ENCODE measurements at regions not wholly inside any gene's neighbourhood (a gene's known extent, or its start where the extent isn't known, plus 50 kb on each side); places are given as distances from the start of the nearest gene placed in this dataset.

- Histone ChIP-seq H3K27me3 (ENCODE audit: insufficient read depth, low read length) (no peaks in the 10 kb centered on the region), H3K9ac (ENCODE audit: low read depth, low read length) (no peak overlapping the region), H3K4me1 (ENCODE audit: insufficient read depth, low read length) (peaks cover 5% of the 10 kb centered on the region; the same call in 1 of the 2 replicates), H3K36me3 (ENCODE audit: insufficient read depth, low read length) (no peaks in the 10 kb centered on the region), H3K4me3 (ENCODE audit: low read length) (no peak overlapping the region), H3K9me3 (ENCODE audit: insufficient read depth, low read depth, low read length) (peaks cover 5% of the 10 kb centered on the region; the same call in 1 of the 2 replicates), H3K27ac (ENCODE audit: low read depth, low read length) (no peak overlapping the region)
- 88% methylated on average over 6 of the region's 6 CpGs for WGBS
These were observed 304.2 kb downstream of the ADGRG6 start for GRCh38 chr6:142605922-142606485.

DNA sequence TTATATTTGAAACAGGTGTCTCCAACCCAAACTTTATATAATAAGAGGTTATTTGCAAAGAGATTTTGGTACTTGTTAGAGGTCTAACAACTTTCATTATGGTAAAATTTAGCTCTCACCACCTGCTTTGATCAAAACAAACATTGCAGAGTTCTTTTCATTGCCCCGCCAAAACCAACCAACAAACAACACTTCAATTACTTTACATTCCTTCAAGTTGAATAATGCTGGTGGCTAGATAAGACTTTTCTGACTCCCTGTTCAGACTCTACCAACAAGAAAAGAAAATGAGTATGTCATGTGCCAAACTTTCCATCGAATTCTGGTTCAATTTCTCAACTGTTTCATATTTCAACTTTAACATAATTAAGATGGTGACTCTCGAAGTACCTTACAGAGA is 311.1 kb downstream of the ADGRG6 start:
- H3K27ac ChIP-seq (ENCODE audit: low read depth, low read length), result no peak overlapping the region
- H3K36me3 ChIP-seq (ENCODE audit: insufficient read depth, low read length), result no peaks in the 10 kb centered on the region
- H3K9ac ChIP-seq (ENCODE audit: low read depth, low read length), result no peak overlapping the region
- no peaks in the 10 kb centered on the region for H3K9me3 ChIP-seq (ENCODE audit: insufficient read depth, low read depth, low read length)
- H3K4me3 ChIP-seq (ENCODE audit: low read length), result no peak overlapping the region
- WGBS, result 87% methylated on average over 2 of the region's 3 CpGs
- no peaks in the 10 kb centered on the region for H3K4me1 ChIP-seq (ENCODE audit: insufficient read depth, low read length)
- H3K27me3 ChIP-seq (ENCODE audit: insufficient read depth, low read length), result no peaks in the 10 kb centered on the region

DNA sequence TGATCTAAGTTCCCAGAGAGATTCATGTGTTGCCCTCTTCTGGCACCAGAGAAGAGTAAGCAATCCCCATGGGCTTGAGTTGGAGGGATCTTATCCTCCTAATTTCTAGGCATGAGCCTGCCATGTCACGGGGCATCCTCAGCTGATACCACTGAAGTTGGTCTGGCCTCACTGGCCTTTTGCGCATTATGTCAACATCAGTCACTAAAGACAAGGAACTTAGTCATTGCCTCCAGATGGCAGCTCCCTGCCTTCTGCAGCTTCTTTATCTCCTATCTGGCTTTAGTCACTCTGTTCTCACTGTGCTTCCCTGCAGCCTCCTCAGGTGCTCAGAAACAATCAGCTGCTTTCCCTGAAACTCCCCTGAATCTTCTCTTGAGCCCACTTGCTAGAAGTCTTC is 312.2 kb downstream of the ADGRG6 start:
- H3K27ac ChIP-seq (ENCODE audit: low read depth, low read length), result no peak overlapping the region
- no peak overlapping the region for H3K9ac ChIP-seq (ENCODE audit: low read depth, low read length)
- no peaks in the 10 kb centered on the region for H3K27me3 ChIP-seq (ENCODE audit: insufficient read depth, low read length)
- no peaks in the 10 kb centered on the region for H3K9me3 ChIP-seq (ENCODE audit: insufficient read depth, low read depth, low read length)
- WGBS, result 94% methylated on average over 2 of the region's 2 CpGs
- no peaks in the 10 kb centered on the region for H3K4me1 ChIP-seq (ENCODE audit: insufficient read depth, low read length)
- no peak overlapping the region for H3K4me3 ChIP-seq (ENCODE audit: low read length)
- H3K36me3 ChIP-seq (ENCODE audit: insufficient read depth, low read length), result no peaks in the 10 kb centered on the region

DNA sequence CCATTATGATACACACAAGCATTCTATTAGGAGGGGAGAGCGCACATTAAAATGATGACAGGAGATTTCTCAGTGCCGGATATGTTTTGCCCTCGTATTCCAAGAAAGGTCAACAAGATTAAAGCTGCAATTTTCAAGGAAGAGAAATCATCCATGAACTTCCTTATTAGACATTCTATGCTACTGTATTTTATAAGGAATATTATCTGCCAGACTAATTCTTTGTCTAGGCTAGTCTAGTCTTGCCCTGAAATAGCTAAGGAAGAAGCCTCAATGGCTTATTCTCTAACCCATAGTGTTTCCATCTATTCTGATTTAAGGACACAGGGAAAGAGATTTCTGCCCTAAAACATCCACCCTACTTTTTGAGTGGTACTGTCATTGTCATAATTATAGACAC is 315.4 kb downstream of the ADGRG6 start:
- no peak overlapping the region for H3K27ac ChIP-seq (ENCODE audit: low read depth, low read length)
- H3K4me1 ChIP-seq (ENCODE audit: insufficient read depth, low read length), result no peaks in the 10 kb centered on the region
- no peaks in the 10 kb centered on the region for H3K36me3 ChIP-seq (ENCODE audit: insufficient read depth, low read length)
- H3K4me3 ChIP-seq (ENCODE audit: low read length), result no peak overlapping the region
- WGBS, result 97% methylated on average over 3 of the region's 3 CpGs
- no peaks in the 10 kb centered on the region for H3K27me3 ChIP-seq (ENCODE audit: insufficient read depth, low read length)
- H3K9ac ChIP-seq (ENCODE audit: low read depth, low read length), result no peak overlapping the region
- H3K9me3 ChIP-seq (ENCODE audit: insufficient read depth, low read depth, low read length), result no peaks in the 10 kb centered on the region

GRCh38 chr6:142621822-142622221 is 320.0 kb downstream of the ADGRG6 start:
- Histone ChIP-seq H3K4me3 (ENCODE audit: low read length) (no peak overlapping the region), H3K9ac (ENCODE audit: low read depth, low read length) (no peak overlapping the region), H3K27ac (ENCODE audit: low read depth, low read length) (no peak overlapping the region), H3K27me3 (ENCODE audit: insufficient read depth, low read length) (no peaks in the 10 kb centered on the region), H3K36me3 (ENCODE audit: insufficient read depth, low read length) (no peaks in the 10 kb centered on the region), H3K4me1 (ENCODE audit: insufficient read depth, low read length) (0 out of 2 replicates have a peak, but pooled peaks cover 2% of the 10 kb centered on the region), H3K9me3 (ENCODE audit: insufficient read depth, low read depth, low read length) (no peaks in the 10 kb centered on the region)
- WGBS, result 100% methylated on average over 2 of the region's 2 CpGs

DNA sequence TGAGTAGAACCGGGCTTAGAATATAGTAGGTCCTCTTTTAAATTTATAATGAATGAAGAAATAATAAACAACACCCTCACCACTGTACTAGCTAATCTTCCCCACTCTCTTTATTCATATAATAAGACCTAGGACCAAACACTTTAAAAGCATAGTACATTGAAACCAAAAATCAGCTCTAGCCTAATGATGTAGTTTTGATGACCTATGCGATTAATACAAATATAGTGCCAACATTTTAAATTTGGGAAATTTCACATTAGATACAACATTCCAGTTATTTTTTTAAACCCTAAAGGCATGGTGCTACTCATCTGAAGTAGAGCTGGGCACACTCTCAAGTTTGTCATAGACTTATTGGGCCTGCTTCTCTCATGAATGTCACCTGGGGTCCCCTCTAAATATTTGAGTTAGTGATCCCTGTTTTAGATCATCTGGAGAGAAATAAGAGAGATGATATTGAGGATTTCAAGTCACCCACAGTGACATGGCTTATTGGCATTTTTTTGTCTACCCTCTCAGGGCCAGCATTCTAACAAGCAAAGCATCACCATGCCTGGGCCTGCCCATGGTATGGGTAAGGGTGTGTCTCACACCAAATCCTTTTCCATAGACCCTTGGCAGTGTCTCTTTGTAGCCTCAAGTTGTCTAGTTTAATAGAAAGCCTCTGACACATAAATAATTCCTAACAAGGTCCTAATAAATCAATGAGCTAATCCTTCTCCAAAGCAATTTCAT is 319.8 kb downstream of the HIVEP2 start:
- Histone ChIP-seq H3K27me3 (ENCODE audit: insufficient read depth, low read length) (no peaks in the 10 kb centered on the region), H3K9me3 (ENCODE audit: insufficient read depth, low read depth, low read length) (no peaks in the 10 kb centered on the region), H3K4me3 (ENCODE audit: low read length) (no peak overlapping the region), H3K4me1 (ENCODE audit: insufficient read depth, low read length) (0 out of 2 replicates have a peak, but pooled peaks cover 2% of the 10 kb centered on the region), H3K36me3 (ENCODE audit: insufficient read depth, low read length) (no peaks in the 10 kb centered on the region), H3K9ac (ENCODE audit: low read depth, low read length) (no peak overlapping the region), H3K27ac (ENCODE audit: low read depth, low read length) (no peak overlapping the region)
- 100% methylated on average over 1 of the region's 2 CpGs for whole genome bisulfite sequencing

- Histone ChIP-seq H3K4me1 (ENCODE audit: insufficient read depth, low read length) (0 out of 2 replicates have a peak, but pooled peaks cover 2% of the 10 kb centered on the region), H3K9ac (ENCODE audit: low read depth, low read length) (no peak overlapping the region), H3K4me3 (ENCODE audit: low read length) (no peak overlapping the region), H3K36me3 (ENCODE audit: insufficient read depth, low read length) (no peaks in the 10 kb centered on the region), H3K27ac (ENCODE audit: low read depth, low read length) (no peak overlapping the region), H3K9me3 (ENCODE audit: insufficient read depth, low read depth, low read length) (no peaks in the 10 kb centered on the region), H3K27me3 (ENCODE audit: insufficient read depth, low read length) (no peaks in the 10 kb centered on the region)
- WGBS, result 90% methylated on average over 3 of the region's 3 CpGs
These were observed 317.5 kb downstream of the HIVEP2 start for GRCh38 chr6:142627474-142627873.

DNA sequence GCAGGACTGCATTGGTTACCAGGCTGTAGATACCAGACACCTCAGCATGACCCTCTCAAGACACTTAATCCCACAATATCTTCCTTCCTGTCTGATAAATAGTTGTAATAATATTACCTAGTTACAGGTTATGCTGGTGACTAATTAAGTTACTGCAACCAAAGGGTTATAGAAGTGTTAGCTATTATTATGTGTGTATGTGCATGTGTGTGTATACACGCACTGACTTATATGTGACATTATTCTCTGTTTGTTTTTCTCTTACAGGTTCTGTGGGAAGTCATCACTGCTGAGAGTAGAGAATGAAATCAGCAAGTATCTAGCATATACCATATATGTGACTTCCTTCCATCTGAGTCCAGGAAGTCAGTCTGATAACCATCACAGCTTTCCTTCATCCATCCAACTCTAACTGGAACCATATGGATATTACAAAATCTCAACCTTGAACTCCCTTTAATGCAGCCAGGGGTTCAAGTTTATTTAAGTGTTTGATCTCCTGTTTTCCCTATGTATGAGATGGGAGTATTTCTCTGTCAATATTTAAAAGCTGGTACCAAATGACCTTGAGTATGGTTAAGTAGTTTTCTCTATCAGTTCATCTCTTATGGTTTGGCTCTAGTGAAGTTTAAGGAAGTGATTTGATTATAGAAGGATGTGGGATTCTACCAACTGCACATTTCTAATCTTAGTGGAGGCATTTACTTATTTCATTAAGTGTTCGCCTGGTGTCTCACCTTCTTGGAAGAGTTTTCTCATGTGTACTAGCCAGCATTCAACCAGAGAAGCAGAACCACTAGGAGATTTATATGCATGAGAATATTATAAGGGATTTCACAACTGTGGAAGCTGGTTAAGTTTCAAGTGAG is 313.2 kb downstream of the HIVEP2 start:
- Histone ChIP-seq H3K9ac (ENCODE audit: low read depth, low read length) (no peak overlapping the region), H3K4me1 (ENCODE audit: insufficient read depth, low read length) (no peaks in the 10 kb centered on the region), H3K4me3 (ENCODE audit: low read length) (no peak overlapping the region), H3K36me3 (ENCODE audit: insufficient read depth, low read length) (no peaks in the 10 kb centered on the region), H3K27me3 (ENCODE audit: insufficient read depth, low read length) (no peaks in the 10 kb centered on the region), H3K9me3 (ENCODE audit: insufficient read depth, low read depth, low read length) (no peaks in the 10 kb centered on the region), H3K27ac (ENCODE audit: low read depth, low read length) (no peak overlapping the region)
- whole genome bisulfite sequencing, result 96% methylated on average over 2 of the region's 2 CpGs

- no peaks in the 10 kb centered on the region for H3K9me3 ChIP-seq (ENCODE audit: insufficient read depth, low read depth, low read length)
- H3K27ac ChIP-seq (ENCODE audit: low read depth, low read length), result no peak overlapping the region
- no peaks in the 10 kb centered on the region for H3K4me1 ChIP-seq (ENCODE audit: insufficient read depth, low read length)
- no peak overlapping the region for H3K9ac ChIP-seq (ENCODE audit: low read depth, low read length)
- no peaks in the 10 kb centered on the region for H3K27me3 ChIP-seq (ENCODE audit: insufficient read depth, low read length)
- no peak overlapping the region for H3K4me3 ChIP-seq (ENCODE audit: low read length)
- H3K36me3 ChIP-seq (ENCODE audit: insufficient read depth, low read length), result no peaks in the 10 kb centered on the region
These were observed 311.7 kb downstream of the HIVEP2 start for GRCh38 chr6:142633317-142633716.

- Histone ChIP-seq H3K4me1 (ENCODE audit: insufficient read depth, low read length) (no peaks in the 10 kb centered on the region), H3K27me3 (ENCODE audit: insufficient read depth, low read length) (no peaks in the 10 kb centered on the region), H3K36me3 (ENCODE audit: insufficient read depth, low read length) (no peaks in the 10 kb centered on the region), H3K4me3 (ENCODE audit: low read length) (no peak overlapping the region), H3K27ac (ENCODE audit: low read depth, low read length) (no peak overlapping the region), H3K9ac (ENCODE audit: low read depth, low read length) (no peak overlapping the region), H3K9me3 (ENCODE audit: insufficient read depth, low read depth, low read length) (no peaks in the 10 kb centered on the region)
- WGBS, result 92% methylated on average over 1 of the region's 1 CpG
These were observed 309.8 kb downstream of the HIVEP2 start for GRCh38 chr6:142635130-142635529.

DNA sequence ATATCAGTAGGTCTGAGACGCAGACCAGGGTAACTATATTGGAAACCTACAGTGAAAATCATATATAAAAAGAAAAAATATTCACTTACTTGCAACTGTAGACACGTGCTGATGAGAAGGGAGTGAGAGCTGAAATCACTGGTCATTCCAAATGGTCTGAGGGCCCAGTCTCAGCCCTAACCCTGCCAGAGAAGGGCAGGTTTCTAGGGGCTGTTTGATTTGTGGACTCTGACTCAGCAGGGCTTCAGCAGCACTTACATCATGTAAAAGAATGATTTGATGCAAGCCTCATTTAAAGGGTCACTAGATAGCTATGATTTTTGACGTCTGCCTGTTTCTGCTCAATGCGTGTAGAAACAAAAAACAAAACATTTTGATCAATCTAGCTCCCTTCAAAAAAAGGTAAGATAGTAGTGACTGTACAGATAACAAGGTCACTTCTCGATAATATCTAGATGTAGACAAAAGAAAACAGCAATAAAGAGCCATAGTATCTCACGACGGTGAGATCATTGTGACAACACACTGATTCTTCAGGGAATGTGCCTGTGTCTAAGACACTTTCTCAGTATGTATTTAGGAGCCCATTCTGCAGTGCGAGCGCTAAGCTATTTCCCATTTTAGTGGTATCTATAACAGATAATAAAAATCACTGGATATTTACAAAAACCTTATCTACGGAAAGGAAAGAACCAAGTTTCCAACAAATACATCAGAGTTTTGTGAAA is 307.2 kb downstream of the HIVEP2 start:
- Histone ChIP-seq H3K27ac (ENCODE audit: low read depth, low read length) (no peak overlapping the region), H3K9ac (ENCODE audit: low read depth, low read length) (no peak overlapping the region), H3K9me3 (ENCODE audit: insufficient read depth, low read depth, low read length) (no peaks in the 10 kb centered on the region), H3K27me3 (ENCODE audit: insufficient read depth, low read length) (no peaks in the 10 kb centered on the region), H3K4me1 (ENCODE audit: insufficient read depth, low read length) (no peaks in the 10 kb centered on the region), H3K4me3 (ENCODE audit: low read length) (no peak overlapping the region), H3K36me3 (ENCODE audit: insufficient read depth, low read length) (no peaks in the 10 kb centered on the region)
- WGBS, result 96% methylated on average over 7 of the region's 10 CpGs
